Suprapubic skin (tissue), 4 donors: ENCODE measurements at regions not wholly inside any gene's neighbourhood (a gene's known extent, or its start where the extent isn't known, plus 50 kb on each side); places are given as distances from the start of the nearest gene placed in this dataset.

ENCODE experiments used
- CTCF ChIP-seq, 2 donors: fragments of 200-600 bp in 1 of 2; fragments of 450-650 bp in 1 of 2; sonication (generic) in 1 of 2; IDR thresholded peaks; one replicate each; pipeline ENCODE4 v1.5.1; 2016 to 2019; ENCODE audit warnings: antibody characterized with exemption in 2 of 2, mild to moderate bottlenecking in 1 of 2, moderate library complexity in 1 of 2
- POLR2A ChIP-seq, 2 donors: fragments of 450-650 bp; IDR thresholded peaks; one replicate each; pipeline ENCODE4 v1.6.1; 2017; ENCODE audit warnings: antibody characterized with exemption in 2 of 2, mild to moderate bottlenecking in 2 of 2, moderate library complexity in 2 of 2
- POLR2AphosphoS5 ChIP-seq, 3 donors: sonication (generic); formaldehyde crosslinking; IDR thresholded peaks; one replicate each; pipeline ENCODE4 v1.6.1; 2017; ENCODE audit warnings: antibody characterized with exemption in 3 of 3

GRCh38 chr1:224504297-224505041 lies 69.9 kb upstream of the WDR26 start:
- no peak for TF ChIP-seq CTCF (IDR thresholded peaks at IDR 0.05)
- TF ChIP-seq POLR2A (IDR thresholded peaks at IDR 0.05), result no peak
- TF ChIP-seq POLR2AphosphoS5 (IDR thresholded peaks at IDR 0.05), result no peak
